GM21390 (cell line): ENCODE measurements at regions not wholly inside any gene's neighbourhood (a gene's known extent, or its start where the extent isn't known, plus 50 kb on each side); places are given as distances from the start of the nearest gene placed in this dataset.
"Not testable (repeated sequence)": the region's sequence is repeated elsewhere in the genome, so short reads cannot be mapped to it uniquely, and the experiment has no call there.

Source experiments
- ATAC-seq: cut with Tn5 transposase; IDR thresholded peaks from one replicate; pipeline ENCODE4 v1.9.1; 2021; ENCODE audit not compliant: unreplicated experiment

DNA sequence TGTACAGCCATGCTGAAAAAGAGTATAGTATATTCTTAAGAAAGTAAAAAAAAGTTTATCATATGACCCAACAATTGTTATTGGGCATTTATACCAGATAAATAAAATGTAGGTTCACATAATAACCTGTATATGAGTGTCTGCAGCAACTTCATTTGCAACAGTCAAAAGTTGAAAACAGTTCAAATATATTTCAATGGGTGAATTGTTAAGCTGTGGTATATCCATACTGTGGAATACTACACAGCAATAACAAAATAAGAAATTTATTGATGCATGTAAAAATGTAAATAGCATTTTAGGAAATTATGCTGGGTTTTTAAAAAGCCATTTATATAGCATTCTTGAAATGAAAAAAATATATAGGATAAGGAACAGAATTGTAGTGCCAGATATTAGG, 1420.1 kb upstream of the ACO1 start:
- no peak for ATAC-seq

DNA sequence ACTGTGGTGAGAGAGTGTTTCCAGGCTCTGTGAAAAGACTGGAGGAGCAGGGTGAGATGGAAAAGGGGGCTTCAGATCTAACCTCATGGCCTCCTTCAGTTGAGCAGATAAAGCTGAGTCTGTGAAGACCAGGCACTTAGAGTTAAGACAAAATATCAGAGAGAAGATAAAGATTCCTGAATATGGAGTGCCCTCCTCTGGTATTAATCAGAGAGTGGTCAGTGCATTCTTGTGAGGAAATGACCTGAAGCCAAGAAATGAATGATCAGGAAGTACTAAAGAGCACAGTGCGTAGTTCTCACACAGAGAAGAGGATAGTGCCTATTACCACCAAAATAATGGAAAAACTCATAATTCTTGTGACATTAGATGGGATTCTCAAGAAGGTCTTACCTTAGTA, 1417.0 kb upstream of the ACO1 start:
- no peak for ATAC-seq

DNA sequence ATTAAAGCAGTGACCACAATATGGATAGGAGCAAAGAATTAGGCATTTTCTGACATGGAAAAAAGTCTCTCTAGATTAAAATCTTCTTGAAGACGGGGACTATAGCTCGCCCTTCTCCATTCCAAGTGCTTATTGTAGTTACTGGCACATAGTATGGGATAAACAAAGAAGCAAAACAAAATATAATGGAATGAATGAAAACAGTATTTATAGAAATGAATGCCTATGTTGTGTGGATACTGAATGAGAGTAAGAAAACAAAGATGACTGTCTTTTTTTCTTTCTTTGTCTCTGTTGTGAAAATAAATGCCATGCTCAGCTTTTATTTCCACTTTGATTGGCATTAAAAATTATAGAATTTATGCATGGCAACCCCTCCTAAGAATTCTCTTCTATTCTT, 1414.3 kb upstream of the ACO1 start:
- ATAC-seq, result no peak

DNA sequence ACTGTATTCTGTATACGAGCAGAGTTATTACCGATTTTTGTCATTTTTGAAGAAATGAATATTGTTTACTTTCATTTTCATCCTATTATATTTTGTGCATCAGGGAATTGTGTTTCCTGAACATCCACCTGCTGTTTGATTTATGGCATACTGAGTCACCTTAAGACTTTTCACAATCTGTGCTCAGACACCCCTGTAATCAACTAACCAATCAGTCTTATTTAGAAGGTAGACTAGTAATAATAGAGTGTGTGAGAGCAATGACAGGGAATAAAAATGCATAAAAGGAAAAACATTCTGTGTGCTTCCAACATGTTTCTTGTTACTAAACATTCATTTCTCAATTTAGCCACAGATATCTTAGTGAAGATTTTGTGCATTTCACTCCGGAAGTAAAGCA, 1413.6 kb upstream of the ACO1 start:
- no peak for ATAC-seq

DNA sequence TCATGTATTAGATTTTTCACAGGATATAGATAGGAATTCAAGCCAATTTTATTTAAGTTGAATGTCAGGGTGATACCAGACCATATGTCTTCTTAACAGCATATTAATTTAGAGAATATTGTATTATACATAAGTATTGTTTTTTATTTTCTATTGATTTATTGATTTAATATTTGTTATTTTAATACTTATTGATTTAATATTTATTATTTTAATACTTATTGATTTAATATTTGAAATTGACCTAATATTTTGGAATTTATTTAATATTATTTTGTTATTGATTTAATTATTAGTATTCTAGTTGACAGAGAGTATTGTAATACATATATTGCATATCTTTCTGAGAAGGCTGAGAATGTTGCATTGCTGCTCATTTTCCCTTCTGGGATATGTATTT, 1411.8 kb upstream of the ACO1 start:
- no peak for ATAC-seq

DNA sequence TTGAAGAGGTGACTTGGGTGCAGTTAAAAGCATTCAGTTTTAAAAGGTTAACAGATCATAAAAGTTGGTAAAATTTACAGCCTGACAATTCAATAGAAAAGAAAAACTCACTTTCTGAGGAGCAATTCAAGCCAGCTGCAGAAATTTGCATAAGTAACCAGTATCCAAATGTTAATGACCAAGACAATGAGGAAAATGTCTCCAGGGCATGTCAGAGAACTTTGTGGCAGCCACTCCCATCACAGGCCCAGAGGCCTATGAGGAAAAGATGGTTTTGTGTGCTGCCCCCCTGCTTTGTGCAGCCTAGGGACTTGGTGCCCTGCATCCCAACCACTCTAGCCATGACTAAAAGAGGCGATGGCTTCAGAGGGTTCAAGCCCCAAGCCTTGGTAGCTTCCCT, 1406.5 kb upstream of the ACO1 start:
- no peak for ATAC-seq

DNA sequence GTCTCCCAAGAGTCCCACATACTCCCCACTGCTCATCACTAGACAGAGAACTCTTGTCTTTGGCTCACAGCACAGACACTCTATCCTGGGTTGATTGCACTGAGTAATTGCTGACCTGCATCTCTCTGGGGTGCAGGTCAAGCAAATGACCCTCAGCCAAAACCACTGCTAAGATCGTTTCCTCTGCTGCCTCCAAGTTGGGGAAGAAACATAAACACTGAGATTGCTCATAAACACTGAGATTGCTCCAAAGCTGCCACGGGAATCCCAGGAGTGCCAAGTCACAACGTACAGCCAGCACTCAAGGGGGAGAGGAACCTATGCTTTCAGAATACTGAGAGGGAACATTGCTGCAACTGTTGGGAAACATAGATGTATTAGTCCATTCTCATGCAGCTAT, 1402.1 kb upstream of the ACO1 start:
- no peak for ATAC-seq

DNA sequence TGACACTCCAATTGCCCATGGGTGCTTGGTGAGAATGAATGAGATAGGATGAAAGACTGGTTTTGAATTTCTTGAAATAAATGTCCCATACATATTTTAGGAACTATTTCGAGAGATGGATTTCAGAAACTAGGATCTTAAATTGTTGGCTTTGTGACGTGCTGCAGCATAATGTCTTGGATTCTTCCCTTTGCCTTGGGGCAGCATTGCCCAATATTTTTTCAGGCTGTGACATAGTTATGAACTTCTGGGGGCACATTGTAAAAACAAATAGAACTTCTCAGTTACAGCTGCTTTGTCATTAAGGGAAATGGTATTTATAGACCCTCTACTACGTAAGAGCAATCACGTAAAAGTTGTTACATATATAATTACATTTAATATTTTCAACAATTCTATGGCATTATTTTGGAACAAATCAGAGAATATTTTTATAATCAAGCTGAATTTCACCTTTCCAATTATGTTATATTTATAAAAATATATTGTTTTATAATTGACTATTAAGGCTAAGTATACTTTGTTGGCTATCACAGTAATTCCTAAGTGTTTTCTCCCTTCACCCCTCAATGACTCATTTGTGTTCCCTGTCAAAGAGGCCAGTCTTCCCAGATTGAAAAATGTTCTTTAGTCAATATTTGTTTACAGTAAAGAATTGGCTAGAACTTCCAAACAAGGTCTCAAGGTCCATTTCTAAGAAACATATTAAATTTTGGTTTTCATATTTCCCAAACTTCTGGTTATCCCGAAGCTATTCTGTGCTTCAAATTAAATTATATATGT, 1388.3 kb upstream of the ACO1 start:
- no peak for ATAC-seq

DNA sequence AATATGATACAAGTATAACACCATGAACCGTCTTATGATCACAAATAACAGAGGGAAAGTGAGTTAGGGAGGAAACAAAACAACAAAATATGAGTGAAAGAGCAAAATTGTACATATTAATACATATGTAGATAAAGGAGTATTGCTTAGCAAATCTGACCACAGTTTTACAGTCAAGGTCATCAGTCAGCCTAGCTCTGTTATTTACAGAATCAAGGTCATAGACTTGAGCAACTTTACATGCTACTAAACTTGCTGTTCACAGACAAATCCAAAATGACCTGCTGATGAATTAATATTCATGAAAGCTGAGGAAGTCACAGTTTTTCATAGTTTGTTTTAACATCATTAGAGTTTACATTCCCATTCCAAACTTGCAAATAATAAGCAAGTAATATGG, 1387.7 kb upstream of the ACO1 start:
- no peak for ATAC-seq

DNA sequence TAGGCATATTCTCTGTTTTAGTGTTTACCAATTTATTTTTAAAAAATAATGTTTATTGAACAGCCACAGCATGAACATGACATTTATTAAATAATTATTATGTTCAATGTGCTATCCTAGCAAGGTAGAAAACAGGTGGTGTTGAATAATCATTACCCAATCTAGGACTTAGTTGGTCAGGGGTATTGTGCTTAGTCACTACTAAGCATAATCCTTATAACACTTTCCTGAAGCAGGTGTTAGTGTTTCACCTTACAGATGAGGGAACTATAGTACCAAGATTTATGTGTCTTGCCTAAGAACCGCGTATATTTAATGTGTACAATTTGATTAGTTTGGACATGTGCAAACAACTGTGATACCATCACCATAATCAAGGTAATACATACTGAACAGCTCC, 1387.2 kb upstream of the ACO1 start:
- no peak for ATAC-seq

DNA sequence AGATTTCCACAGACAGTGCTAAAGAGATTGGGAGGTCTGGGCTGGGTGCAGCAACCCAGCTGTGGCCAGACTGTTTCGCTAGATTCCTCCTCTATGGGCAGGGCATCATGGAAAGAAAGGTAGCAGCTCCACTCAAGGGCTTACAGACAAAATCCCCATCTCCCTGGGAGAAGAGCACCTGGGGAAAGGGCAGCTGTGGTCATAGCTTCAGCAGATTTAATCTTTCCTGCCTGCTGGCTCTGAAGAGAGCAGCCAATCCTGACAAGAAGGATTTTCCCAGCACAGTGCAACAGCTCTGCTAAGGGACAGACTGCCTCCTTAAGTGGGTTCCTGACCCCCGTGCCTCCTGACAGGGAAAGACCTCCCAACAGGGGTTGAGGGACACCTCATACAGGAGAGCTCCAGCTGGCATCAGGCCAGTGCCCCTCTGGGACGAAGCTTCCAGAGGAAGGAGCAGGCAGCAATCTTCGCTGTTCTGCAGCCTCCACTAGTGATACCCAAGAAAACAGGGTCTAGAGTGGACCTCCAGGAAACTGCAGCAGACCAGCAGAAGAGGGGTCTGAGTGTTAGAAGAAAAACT, 1379.3 kb upstream of the ACO1 start:
- no peak for ATAC-seq

DNA sequence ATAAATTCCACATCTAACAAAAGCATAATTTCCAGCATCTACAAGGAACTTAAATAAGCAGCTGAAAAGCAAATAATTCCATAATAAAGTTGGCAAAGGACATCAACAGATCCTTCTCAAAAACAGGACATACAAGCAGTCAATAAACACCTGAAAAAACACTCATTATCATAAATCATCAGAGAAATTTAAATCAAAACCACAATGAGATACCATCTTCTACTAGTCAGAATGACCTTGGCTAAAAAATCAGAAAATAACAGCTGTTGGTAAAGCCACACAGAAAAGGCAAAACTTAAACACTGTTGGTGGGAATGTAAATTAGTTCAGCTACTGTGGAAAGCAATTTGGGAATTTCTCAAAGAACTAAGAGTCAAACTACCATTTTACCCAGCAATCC, 1371.1 kb upstream of the ACO1 start:
- no peak for ATAC-seq

DNA sequence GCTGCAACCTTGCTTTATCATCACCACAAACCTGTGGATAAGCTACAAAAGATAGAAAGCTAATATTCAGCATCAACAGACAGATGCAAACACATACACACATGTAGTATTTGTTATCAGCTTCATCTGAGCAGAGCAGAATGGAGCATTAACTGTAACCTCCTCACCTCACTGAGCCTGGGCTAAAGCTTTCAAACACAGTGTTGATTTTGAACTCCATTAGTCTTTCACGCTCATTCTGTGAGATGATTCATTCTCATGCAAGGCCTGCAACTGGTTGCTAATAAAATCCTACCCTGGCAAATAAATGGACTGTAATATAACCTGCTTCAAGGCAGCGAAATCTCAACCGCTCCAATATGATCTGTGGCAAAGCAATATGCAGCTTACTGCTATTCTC, 1360.6 kb upstream of the ACO1 start:
- no peak for ATAC-seq

DNA sequence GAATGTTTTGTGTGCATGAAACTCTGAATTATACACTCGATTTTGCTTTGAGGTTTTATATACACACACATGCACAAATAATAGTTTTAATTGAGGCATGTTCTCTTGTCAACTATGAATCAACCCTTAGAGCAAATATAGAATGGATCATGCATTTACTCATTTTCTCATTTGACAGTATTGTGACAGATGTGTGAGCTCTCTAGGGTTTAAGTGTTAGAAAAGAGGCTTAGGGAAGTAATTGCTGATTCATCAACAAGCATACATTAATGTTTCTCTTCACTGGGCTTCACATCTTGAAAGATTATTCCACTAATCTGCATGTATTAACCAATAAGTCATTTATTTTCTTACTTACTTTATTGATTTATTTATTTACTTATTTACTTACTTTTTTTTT, 1356.8 kb upstream of the ACO1 start:
- no peak for ATAC-seq

DNA sequence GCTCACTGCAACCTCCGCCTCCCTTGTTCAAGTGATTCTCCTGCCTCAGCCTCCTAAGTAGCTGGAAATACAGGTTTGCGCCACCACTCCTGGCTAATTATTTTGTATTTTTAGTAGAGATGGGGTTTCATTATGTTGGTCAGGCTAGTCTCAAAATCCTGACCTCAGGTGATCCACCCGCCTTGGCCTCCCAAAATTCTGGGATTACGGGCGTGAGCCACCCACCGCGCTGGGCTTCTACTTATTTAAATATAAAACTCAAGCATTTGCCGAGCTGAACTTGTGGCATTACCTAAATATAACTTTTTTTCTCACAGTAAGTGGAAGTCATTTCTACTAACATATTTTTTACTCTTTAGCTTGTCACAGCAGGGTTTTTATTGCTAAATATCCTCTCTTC, 1356.3 kb upstream of the ACO1 start:
- no peak for ATAC-seq

DNA sequence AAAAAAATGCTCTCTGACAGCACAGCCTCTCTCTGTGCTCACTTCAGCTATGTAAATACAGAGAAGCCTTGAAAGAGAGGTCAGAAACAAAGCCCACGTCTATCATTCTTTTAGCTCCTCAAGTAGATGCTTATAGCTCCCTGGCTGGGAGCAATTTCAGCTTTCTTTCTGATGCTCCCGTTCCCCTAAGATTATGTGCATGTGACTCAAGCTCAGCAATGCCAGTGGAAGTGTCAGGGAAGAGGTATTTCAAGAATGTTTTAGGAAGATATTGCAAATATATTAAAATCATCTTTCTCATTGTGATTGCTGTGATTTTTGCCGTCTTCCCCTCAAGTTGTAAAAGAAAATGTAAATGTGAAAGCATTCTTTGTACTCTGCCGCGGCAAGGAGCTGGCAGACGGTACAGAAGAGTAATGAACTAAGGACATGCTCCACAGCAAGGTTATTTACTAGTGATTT, 1353.7 kb upstream of the ACO1 start:
- ATAC-seq, result no peak

DNA sequence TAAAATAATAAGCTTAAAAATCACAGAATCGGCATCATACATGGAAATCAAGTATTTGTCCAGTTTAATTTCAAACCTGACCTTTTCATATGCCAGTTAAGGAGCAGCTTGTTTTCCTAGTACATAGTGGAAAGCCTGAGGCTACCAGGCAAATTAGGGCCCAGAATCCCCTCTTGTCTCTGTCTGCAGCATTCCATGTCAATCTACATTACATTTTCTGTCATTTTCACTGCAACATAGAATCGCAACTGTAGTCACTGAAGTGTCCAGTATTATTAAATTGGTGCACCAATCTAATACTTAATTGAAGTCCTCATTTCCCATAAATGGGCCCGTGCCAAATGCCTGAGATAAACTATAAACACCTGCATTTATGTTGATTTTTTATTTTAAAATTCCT, 1352.2 kb upstream of the ACO1 start:
- no peak for ATAC-seq

DNA sequence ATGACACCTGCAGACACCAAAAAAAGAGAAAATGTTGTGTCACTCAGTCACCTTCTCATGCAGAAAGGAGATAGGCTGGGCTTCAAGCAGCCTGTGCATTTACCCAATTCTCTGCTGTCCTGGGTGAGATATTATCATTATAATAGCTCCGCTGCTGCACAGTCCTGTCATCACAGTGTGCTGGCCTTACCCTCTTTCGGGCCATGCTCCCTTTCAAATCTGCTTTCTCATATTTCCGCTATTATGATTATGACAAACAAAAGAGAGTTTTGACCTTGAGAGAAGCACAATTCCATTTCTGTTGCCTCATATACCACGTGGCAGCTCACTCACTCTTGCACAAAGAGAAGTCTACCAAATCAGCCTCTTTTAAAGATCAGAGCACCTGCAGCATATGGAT, 1350.1 kb upstream of the ACO1 start:
- ATAC-seq, result no peak

DNA sequence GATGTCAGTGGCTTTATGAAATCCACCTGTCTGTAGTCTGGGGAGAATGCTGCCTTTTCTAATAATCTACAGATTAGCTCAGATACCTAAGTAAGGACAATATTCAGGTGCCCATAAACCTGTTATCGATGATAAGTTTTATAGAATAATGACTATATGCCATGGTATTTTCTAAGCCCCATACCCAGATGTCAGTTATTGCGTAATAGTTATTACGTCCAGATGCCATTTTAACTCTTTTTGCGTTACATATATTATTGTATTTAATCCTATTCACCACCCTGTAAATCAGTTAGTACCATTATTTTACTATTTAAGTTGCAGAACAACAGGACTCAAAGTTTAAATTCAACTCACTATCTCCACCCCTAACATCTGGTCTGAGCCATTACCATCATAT, 1343.9 kb upstream of the ACO1 start:
- ATAC-seq, result no peak

DNA sequence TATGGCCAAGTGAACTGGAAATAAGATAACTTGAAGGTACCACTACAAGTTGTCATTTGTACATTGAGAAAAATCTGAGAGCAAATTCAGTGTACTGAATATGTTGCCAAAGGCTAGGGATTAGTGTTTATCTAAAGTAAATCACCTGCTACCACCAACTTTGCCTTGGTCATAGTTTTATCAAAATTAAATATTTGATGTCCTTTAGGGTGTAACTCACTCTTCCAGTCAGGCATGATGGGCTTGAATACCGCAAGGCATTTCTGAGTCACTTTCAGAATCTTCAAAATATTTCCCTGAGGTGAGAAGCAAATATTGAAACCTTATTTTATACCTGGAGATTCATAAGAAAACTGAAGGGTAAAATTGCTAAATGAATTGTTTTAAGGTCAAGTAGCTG, 1338.6 kb upstream of the ACO1 start:
- no peak for ATAC-seq

DNA sequence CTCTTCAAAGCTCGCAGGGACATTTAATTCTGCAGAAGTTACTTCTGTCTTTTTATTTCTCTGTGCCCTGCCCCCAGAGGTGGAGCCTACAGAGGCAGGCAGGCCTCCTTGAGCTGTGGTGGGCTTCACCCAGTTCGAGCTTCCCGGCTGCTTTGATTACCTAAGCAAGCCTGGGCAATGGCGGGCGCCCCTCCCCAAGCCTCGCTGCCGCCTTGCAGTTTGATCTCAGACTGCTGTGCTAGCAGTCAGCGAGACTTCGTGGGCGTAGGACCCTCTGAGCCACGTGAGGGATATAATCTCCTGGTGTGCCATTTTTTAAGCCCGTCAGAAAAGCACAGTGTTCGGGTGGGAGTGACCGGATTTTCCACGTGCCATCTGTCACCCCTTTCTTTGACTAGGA, 1322.9 kb upstream of the ACO1 start:
- not testable (repeated sequence) for ATAC-seq

DNA sequence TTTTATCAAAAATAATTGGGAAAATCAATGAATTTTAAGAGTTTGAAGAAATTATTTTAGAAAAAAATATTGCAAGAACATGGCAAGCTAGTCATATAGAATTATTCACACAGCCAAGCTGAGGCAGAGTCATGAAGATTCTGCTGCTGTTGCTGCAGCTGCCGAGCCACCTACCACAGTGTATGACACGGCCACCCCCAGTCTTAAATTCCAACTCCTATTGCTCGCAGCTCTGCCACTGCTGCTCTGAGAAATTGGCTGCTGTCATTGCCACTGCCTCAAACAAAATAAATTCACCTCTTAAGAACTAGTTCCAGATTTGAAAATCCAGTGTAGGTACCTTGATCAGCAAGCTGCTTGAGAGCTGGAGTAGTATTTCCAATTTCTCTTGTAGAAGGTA, 1318.8 kb upstream of the ACO1 start:
- ATAC-seq, result no peak

DNA sequence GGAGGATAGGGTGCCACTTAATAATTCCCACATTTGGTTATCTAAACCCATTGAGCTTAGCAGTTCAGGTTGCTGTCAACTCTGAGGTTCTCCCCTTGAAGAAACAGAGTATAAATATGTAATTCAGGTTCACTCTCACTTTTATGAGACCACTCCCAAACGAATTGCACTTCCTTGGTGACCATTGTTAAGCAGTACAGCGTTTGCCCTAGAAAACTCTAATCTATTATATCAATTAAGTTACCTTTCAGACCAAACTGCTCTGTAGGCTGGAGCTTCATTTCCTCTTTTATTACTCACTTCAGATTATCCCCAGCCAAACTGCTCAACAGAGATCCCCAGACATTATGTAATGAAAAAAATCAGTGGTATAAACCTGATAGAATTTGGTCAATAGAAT, 1317.0 kb upstream of the ACO1 start:
- no peak for ATAC-seq
